Left renal cortex interstitium (tissue), 4 donors: ENCODE measurements at regions not wholly inside any gene's neighbourhood (a gene's known extent, or its start where the extent isn't known, plus 50 kb on each side); places are given as distances from the start of the nearest gene placed in this dataset.

Experiments used
- DNase-seq, 4 donors: peaks; one replicate each; pipeline ENCODE4 v3.0.0-alpha.2; 2013; ENCODE audit warnings: low read depth in 4 of 4, low spot score in 2 of 4, missing footprints in 1 of 4

- no peak for DNase-seq
Observed at GRCh38 chr7:47724335-47724982, 142.5 kb upstream of the TNS3 start.

DNA sequence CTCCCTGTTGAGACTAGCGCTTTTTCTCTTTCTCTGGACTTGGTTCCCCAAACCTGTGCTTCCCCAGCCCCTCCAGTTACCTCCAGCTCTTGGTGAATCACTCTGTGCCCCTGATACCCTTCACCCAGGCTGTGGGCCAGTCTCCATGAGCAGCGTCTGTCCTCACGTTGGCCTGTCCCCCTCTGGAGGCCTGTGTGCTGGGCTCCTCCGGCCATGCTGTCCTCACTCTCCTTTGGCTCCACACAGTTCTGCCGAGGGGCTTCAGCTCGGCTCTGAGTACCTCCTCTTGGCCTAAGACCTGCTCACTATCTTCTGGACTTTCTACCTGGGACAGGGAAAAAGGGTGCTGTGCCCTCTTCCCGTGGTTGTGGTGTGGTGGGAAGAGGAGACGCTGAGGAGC, 140.2 kb upstream of the TNS3 start:
- no peak for DNase-seq

- DNase-seq, result no peak
Observed at GRCh38 chr7:47721670-47722069, 139.8 kb upstream of the TNS3 start.

DNA sequence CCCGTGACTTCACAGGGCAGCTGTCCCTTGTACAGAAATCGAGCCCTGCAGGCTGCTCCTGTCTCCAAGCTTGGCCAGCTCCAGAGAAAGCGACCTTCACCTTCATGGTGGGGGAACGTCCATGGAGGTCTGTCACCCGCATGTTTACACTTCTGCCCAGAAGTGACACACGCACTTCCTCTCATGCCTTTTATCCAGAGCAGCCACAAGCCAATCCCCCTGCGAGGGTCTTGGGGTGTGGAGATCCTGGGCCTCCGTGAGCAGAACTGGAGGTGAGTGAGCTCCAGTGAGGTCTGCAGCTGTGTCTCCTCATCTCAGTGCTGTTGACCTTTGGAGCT, 139.0 kb upstream of the TNS3 start:
- no peak for DNase-seq

DNA sequence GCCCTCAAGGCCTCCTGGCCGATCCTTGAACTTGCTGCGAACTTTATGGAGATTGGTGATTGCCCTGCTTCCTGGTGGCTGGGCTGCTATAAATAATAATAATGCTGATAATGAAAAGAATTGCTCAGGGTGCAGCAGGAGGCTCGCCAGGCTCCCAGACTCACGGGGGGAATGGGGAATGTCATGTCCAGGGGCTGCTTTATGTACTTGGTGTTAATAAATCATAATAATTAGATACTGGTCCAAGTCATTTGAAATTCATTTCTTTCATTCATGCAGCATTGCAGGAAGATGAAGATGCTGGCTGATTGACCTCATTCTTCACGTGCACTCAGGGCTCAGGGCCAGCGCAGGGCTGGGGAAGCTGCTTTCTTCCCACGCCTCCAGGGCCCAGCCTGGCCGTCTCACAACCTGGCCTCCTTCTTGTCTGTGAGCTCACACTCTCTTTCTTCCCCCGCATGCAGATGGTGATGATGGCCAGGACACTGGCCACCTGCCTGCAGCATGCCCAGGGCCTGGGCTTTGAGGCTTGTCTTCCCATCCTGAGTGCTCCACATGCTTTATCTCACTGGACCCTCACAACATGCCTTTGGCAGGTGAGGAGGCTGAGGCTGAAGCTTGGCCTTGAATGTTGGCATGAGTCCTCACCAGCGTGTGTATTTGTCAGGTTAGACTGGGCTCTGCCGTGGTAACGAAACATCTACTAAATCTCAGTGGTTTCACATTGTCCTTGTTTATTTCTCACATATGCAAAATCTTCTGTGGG, 138.4 kb upstream of the TNS3 start:
- no peak for DNase-seq

GRCh38 chr7:47719675-47720074, 137.8 kb upstream of the TNS3 start:
- no peak for DNase-seq

GRCh38 chr7:47715631-47716068, 133.7 kb upstream of the TNS3 start:
- no peak for DNase-seq

DNA sequence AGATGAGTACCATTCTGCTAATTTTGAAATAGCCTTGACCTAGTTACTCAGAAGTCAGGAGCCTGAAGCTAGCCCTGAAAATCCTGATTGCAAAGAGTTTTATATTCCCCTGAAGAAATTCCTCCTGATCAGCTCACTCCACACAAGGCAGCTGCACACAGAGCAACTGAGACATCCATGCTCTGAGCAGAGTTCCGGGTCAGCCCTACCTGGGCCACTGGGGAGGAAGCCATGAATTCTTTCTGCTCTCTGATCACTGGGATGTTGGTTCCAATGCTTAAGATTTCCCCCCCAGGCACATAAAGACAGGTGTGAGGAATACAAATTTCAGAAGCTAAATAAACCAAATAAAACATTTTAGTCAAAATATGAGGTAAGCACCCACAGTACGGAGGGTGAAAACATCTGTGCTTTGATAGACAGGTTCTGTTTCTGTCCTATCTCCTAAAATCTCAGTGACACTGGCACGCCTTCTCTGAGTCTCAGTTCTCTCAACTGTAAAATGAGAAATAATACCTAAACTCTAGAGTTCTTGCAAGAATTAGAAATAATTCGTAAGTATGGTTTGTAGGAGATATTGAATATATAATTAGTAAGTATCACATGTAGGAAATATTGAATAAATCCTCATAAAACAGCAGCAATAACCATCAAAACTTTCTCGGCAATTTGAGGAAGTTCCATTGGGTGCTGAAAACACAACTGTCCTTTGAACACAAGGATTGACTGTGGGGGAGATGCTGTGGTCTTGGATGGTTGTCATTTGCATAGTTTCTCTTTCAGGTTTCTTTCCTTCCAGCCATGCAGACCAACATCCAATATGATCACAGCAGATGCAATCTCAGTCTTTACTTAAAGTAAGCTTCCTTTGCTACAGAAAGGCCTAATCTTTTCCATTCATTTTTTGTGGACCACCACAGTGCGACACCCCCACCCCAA, 133.0 kb upstream of the TNS3 start:
- DNase-seq, result no peak

- no peak for DNase-seq
Observed at GRCh38 chr7:47713595-47713994, 131.7 kb upstream of the TNS3 start.

DNA sequence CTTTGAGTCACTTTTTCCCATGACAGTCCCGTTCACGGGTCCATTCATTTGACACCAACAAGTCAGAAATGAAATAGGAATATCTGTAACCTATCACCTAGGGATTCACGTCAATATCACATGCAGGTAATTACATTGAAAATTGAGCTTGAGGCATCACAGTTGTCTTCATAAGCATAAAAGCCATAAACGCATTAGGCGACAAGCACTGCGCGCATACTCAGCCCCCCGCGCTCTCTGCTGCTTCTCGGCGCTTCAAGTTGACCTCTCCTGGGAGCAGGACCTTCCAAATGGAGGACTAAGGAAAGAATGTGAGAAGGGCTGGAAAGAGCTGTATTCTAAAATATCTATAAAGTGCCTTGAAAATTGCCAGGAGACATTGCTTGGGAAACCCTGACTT, 130.5 kb upstream of the TNS3 start:
- DNase-seq, result no peak

DNA sequence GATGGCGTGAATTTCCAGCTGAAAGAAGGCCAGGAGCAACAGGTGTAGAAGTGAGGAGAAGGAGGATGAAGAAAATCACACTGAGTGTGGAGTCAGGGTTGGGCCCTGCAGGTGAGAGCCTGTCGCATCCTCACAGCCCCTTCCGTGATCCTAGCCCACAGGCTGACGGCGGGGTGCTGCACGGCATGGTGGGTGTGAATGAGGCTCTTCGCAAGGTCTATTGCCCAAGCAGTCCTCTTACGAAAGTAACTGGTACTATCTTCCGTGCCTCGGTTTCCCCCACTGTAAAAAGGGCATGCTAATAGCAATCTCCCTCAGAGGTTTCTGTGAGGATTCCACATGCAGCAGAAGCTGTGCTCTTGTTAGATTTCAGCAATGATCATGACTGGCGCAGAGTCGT, 129.9 kb upstream of the TNS3 start:
- DNase-seq, result no peak

- DNase-seq, result no peak
Observed at GRCh38 chr7:47710201-47710935, 128.5 kb upstream of the TNS3 start.

GRCh38 chr7:47709451-47709850, 127.5 kb upstream of the TNS3 start:
- DNase-seq, result no peak

DNA sequence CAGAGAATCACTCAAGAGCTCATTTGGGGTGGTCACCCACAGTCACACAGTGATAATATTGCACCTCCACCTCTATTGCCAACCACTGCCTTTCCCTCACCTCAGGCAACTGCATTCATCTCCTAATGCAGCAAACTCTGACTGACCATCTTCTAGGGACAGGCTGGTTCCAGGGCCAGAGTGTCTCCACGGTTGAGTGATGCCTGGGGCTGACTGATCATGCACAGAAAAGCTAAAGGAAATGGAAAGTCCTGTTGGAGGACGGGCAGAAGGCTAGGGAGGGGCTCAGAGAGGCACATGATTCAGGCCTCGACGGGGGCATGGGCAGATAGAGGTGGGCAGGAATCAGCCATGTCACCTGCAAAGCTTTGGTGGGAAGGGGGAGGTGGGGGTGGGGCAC, 127.1 kb upstream of the TNS3 start:
- no peak for DNase-seq

DNA sequence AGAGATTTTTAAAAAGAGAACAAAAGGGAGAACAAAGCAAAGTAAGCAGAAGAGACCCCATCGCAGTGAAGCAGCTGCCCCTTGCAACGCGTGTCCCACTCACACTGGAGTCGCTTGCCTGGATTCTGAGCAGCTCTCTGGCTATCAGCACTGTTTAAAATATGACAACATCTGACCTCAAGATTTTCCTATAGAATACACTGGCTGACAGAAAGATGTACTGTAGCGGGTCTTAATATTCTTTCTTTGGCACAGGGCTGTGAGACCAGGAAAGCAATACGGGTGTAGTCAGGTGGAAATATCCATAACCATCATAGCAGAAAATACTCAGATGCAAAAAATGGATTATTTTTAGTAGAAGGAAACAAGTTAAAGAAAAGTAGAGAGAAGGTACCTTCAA, 125.7 kb upstream of the TNS3 start:
- DNase-seq, result no peak

GRCh38 chr7:47704936-47705335, 123.0 kb upstream of the TNS3 start:
- DNase-seq, result no peak

DNA sequence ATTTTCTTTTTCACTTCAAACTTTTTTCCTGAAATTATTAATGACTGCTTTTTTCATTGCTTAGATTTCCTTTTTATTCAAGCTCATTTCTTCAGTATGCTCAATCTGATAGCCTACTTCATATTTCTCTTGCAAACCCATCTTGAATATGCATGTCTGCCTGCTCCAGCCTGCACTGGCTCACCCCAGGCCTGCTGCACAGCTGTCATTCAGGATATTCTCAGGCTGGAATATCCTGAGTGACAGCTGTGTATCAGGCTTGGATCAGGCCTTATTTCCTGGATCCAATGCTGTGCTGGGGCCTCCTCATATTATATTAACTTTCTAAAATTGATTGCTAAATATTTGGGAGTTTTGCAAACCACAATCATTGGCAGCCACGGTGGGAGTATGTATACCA, 120.2 kb upstream of the TNS3 start:
- no peak for DNase-seq

DNA sequence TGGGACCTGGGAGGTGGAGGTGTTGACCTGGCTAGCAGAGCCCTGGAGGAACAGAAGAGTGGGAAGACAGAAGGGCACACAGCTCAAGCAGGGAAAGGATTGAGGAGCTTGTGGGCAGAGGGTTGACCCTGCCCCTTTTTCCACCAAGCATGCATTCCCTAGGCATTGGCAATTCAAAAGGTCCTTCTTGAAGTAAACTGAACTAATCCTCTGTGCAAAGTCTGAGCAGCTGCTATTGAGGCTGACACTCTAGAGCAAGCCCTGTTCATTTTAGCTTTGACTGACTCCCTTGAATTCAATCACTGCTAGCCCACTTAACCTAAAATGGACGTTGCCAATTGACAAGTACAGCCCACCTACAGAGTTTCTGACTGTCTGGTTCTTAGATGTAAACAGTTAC, 116.5 kb upstream of the TNS3 start:
- DNase-seq, result no peak

GRCh38 chr7:47697543-47697942, 115.6 kb upstream of the TNS3 start:
- no peak for DNase-seq

GRCh38 chr7:47696152-47696710, 114.3 kb upstream of the TNS3 start:
- DNase-seq, result no peak

DNA sequence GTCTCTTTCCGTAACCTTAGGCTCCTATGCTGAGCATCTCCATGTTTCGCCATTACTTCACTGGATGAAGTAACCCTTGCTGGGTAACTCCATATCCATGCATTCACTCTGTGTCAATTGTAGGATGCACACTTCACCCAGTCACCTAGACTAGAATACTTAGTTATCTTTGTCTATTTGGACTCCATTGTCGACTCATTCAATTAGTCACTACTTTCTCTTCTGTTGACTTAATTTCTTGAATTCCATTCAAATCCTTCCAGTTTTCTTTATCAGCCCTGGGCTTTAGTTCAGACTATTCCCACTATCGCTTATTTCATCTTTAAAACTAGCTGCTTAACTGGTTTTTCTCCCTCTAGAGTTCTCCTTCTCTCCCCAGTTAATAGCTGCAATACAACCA, 111.3 kb upstream of the TNS3 start:
- DNase-seq, result no peak
